GM21717 (cell line): ENCODE measurements at regions not wholly inside any gene's neighbourhood (a gene's known extent, or its start where the extent isn't known, plus 50 kb on each side); places are given as distances from the start of the nearest gene placed in this dataset.

Experiments used
- ATAC-seq: cut with Tn5 transposase; IDR thresholded peaks from one replicate; pipeline ENCODE4 v1.9.1; 2021; ENCODE audit warnings: mild to moderate bottlenecking, moderate library complexity; ENCODE audit not compliant: unreplicated experiment

DNA sequence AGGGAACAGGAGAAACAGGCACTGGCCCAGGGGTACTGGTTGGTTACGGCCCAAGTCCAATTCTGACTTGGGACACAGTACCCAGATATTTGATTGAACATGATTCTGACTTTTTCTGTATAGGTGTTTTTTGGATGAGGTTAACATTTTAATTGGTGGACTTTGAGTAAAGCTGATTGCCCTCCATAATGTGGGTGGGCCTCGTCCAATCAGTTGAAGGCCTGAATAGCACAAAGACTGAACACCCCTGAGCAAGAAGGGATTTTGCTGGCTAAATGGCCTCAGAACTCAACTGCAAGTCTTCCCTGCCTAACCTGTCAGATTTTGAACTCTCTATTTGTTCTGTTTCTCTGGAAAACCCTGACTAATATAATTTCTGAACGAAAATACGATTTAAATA is 222.6 kb downstream of the TEX36 start:
- ATAC-seq = no peak

DNA sequence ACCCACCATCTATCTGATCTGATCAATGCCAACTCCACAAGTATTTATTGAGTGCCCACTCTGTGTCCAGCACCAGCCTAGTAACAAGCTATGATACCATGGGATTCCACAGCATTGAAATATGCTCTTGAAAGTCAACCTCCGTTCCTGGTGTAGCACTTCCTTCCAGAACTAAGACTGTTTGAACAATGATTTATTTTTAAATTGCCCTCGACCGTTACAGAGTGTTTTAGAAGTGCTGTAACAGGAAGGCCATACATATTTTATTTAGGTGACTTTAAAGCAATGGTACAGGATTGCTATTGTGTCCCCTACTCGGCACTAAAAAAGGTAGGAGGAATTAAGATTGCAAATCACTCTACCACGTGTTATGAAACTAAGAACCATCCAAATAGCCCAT is 225.6 kb downstream of the TEX36 start:
- ATAC-seq = no peak

DNA sequence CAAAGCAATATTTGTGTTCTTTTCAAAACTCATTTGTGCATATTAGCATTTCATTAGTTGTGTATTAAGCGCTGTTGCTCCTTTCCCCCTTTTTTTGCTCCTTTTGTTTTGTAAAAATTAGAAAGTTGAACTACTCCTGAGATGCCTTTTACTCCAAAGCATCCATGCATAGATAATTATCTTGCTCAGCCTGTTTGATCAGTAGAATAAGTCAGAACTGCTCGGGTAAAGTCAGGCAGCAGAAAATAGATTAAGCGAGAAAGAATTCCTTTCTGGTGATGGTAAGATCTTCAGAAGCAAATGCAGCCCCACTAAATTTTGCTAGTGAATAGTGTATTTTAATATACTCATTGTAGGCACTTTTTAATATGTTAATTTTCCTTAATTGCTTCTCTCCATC is 227.1 kb downstream of the TEX36 start:
- ATAC-seq = no peak

DNA sequence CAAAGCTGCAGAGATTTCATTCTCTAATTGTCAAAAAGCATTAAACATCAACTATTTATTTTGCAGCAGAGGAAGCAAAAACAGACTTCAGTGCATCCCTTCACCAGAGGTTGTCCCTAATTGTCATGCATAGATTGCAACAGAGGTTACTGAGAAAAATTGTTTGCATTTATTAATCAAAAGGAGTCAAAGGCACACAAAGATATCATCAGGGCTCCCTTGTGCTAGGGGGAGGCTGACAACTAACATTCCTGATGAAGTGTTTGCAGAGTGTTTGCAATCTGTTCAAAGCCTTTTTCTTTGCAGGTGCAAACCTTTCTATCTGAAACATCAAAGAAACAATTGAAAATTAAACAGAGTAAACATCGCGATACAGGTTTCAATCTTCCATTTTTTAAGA is 227.5 kb downstream of the TEX36 start:
- no peak for ATAC-seq

DNA sequence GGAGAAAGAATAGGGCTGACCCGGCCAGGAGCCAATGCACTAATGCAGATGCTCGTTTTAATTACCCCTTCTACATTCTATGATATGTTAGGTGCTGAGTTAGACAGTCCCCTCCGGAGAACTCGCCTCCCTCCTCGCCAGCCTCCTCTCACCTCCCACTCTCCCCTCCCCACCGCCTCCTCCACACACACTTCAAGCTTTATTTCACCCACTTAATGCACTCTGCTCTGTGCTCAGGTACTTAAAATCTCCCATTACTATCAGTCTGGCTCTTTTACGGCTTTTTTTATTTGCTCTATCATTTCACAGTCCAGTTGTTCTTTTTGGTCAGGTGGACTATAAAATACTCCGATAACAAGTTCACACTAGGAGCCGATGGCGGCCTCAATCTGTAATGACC is 231.6 kb downstream of the TEX36 start:
- ATAC-seq = no peak

DNA sequence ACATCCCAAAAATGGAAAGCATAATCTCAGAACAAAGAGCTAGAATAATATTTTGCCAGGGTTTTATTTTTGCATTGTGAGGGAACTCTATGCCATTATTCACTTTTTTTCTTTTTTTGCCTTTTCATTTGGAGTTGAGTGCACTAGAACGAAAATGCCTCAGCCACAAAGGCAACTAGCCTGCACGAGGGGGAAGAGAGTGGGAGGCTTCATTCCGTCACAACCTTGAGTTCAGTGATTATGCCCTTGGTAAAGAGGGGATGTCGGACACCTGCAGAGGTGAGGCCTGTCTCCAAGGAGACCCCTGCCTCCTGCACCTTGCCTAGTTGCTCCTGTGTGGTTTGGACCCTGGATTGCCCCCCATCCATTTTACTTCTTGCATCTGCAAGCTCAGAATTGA is 232.7 kb downstream of the TEX36 start:
- ATAC-seq = no peak

DNA sequence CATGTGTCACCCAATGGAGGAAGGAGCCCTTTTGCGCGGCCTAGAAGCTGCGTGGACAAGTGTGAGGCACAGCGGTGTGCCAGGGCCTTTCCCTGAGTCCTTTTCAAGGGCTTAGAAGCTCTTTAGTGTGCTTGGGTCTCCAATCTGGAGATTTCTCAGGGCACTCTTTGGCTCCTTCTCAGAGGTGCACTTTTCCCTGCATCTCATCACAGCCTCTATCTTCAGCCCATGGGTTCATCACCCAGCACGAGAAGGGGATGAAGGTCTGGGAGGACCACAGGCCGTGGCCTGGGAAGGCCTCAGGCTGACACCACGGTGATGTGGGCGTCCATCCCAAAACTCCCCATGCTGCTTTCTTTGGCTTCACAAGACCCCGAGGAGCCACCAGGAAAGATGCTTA is 233.4 kb downstream of the TEX36 start:
- no peak for ATAC-seq

DNA sequence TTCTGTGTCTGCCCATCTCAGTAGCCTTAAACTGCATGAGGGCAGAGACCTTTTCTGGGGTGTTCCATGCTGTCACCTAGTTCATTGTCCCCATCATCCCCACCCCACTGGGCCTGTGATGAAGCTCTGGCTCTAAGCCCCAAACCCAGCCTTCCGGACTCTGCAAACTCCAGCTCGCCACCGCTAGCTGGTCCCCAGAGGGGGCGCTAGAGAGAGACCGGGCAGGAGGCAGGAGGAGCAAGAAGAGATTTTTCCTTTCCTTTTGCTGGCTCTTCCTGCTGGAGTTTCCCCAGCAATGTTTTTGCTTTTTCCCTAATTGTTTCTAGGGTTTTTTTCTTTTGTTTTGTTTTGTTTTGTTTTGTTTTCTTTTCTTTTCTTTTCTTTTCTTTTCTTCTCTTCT is 234.4 kb downstream of the TEX36 start:
- ATAC-seq = no peak

DNA sequence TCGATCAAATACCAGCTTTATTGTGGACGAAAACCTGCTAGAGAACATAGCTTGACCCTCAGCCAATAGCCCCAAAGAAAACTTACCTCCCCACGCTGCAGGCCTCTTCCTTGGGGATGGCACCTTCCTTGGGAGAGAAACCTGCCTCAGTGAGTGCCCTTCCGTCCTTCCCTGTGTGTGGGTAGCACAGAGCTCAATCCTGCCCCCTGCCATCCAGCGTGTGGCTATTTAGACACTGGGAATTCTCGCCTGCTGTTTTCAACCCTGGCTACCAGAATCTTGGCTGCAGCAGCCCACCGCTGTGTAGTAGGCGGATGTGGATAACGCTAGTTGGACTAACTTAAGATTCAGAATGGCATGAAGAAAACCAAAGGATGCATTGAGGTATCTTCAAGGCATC is 238.2 kb downstream of the TEX36 start:
- ATAC-seq = no peak

DNA sequence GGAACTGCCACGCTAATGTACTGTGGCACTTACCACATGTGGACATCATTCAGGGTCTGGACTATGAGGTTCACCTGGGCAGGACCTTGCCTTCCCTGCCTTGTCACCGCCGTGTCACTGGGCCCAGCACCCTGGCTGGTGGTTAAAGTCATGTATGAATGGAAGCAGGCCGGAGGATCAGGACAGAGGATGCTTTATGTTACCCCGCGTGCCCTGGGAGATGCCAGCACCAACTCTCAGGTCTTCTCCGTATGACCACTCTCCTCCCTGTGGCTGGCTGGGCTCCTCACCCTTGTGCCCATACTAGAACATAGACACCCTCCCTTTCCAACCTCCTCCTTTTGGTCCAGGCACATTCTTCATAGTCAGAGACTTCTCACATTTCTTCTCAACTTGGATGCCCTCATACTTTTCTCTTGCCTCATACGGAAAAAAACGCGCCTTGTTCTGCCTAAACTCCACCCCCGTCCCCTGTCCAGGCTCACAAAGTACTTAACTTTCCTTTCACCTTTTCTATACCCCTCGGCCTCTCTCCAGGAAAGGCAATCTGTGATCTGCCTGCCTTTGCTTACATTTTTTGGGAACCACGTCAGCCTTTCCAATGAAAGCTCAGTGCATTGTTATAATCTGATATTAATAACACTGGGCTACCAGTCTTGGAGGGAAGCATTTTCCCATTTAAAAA is 240.0 kb downstream of the TEX36 start:
- ATAC-seq = no peak

DNA sequence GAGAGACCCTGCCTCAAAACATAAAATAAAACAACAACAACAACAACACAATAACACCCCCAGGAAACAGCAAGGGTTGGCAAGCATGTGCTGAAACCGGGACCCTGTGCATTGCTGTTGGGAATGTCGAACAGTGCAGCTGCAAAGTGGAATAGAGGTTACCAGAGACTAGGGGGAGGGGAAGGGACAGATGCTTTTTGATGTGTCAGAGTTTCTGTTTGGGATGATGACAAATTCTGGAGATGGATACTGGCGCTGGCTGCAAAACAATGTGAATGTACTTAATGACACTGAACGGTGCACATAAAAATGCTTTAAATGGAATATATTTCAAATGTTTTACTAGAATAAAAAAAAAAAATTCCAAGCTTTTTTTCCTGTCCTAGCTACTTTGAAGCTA is 241.8 kb downstream of the TEX36 start:
- ATAC-seq = no peak

DNA sequence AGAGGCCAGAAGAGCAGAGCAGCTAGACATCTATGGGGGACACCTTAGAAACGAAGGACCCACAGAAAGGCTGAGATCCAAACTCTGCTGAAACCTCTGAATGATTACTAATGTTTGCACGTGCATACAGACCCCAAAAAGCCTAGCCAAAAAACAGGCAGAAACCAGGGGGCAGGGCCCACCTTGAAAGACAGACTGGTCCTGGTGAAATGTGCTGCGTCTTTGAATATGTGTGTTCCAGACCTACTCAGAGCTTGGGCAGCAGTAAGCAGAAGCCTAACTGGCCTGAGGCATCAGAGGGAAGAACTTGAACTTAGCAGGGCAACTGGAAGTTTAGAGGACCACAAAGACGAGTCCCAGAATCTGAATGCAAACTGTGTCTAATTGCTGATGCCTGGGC is 251.8 kb downstream of the TEX36 start:
- no peak for ATAC-seq

DNA sequence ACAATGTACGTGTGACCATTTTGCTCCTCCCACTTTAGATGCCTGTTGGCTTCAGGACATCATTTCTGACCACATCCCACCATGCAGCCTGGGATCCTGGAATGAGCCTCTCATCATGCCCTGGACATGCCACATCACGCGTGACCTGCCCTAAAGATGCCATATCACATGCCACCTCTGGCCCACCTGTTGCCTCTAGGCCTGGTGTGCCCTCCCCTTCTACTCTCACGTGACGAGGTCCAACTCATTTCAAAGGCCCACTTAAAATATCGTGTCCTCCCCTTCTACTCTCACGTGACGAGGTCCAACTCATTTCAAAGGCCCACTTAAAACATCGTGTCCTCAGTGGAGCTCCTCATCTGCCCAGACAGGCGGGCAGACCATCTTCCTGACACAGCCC is 254.9 kb downstream of the TEX36 start:
- no peak for ATAC-seq

DNA sequence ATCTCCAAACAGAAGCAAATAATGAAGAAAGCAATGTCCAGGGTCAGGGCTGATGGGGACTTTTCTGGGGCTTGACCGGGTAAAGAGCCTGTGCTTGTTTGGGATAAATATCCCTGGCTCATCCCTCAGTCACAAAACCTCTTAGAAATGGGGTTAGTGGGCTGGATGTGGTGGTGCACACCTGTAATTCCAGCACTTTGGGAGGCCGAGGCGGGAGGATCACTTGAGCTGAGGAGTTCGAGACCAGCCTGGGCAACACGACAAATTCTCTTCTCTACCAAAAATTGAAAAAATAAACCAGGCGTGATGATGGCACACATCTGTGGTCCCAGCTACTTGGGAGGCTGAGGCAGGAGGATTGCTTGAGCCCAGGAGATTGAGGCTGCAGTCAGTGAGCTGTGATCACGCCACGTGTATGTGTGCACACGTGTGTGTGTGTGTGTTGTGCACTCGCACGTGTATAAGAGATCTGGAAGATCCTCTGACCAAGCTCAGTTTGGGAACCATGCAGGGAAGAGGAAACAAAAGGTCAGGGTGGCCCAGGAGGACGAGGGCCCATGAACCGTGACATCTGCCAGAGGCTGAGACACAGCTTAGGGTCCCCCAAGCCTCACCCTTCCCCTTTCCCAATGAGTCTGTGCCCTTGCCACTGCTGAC is 258.6 kb downstream of the TEX36 start:
- no peak for ATAC-seq

DNA sequence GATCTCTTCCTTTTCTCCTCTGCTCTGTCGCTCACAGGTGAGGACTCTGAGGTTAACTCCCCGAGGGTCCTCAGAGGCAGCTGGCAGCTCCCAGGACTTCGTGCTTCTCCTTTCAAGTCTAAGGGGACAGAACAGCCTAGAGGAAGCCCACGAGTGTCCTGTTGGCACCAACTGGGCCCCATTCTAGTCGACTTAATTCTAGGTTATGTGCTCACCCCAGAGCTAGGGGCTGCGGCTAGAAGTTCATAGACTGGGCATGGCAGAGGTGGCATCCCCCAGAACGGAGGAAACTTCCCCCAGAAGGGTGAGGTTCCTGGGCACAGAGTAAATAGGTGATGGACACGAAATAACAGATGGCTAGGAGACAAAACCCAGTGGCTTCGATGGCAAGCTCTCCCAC is 259.4 kb downstream of the TEX36 start:
- ATAC-seq = no peak

DNA sequence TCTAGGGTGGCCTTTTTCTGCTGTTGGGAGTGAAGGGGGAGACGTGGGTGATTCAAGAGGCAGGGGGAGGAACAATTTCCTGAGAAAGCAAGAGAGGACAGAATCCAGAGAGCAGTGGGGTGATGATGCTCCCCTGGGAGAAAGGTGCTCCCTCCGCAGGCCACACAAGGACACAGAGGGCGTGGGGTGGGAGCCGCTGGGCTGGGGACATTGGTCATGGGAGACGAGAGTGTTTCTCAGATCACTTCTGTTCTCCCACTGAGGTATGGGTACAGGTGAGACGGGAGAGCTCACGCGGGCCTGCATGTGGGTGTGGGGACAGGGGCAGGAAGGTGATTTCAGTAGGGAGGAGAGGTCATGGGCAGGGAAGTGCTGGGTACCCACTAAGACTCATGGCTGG is 259.5 kb upstream of the CTBP2 start:
- no peak for ATAC-seq

DNA sequence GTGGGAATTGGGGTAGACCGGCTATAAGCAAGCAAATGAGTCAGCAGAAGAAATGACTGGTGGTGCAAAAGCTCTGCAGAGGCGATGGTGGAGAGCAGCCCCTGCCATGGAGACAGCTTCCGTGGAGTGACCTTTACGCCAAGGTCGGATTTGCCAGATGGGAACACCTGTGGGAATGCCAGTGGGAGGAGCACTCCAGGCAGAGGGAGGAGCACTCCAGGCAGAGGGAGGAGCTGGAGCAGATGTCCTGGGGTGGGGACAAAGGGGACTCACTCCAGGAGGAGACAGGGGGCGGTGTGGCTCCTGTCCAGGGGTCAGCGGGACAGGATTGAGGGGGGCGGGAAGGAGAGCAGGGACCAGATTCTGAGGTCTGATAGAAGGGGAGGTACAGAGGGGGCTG is 258.8 kb upstream of the CTBP2 start:
- ATAC-seq = no peak

DNA sequence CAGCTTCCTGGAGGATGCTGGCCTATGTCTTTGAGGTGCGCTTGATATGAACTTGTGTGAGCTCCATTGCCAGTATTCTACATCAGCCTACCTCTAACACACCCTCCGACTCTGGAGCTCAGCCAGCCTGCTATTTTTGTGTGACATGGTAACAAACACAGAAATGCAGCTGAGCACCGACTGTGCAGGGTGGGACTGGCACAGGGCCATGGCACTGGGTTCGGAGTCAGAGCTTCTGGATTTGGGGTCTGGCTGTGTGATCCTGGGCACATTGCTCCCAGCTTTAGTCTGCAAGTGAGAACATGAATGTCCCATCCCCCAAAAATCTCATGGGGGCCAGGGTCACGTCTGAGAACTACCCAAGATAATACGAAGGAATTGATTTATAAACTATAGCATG is 257.2 kb upstream of the CTBP2 start:
- ATAC-seq = no peak

DNA sequence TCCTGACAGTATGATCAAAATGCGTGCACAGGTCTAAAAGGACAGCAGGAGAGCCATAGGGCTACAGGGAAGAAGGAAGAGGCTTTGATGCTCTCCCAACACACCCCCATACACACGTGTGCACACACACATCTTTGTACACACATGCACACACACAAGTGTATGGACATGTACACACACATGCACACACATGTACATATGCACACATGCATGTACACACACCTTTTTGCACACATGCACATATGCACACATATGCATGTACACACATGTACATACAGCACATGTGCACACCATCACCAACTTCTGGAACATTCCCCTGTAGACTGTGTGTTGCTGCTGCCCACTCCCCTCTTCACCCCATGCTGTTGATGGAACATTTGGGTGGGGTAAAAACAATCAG is 255.6 kb upstream of the CTBP2 start:
- no peak for ATAC-seq

DNA sequence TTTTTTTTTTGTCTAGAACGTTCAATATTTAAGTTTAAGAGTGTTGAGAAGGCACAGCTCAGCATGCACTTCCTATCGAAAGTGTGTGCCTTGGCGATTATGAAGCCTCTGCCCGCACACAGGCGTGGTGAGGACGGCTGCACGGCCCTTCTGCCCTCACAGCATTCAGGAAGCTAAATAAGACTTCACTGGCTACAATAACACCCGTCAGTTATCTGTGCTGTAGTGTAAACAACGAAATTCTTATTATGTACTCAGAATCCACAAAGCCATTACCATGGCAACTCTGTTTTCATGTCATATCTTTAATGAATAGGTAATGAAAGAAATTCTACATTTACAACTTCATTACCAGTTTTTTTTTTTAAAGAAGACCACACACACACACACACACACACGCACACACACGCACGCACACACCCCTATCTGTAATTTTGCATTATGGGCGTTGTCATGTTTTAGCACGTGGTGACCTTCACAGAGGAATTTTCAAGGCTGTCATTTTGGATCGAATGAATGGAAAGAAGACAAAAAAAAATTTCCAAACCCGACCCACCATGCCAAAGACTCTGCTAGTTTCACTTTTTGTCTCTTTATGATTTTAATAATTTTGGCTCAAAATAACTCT is 254.8 kb upstream of the CTBP2 start:
- ATAC-seq = no peak

DNA sequence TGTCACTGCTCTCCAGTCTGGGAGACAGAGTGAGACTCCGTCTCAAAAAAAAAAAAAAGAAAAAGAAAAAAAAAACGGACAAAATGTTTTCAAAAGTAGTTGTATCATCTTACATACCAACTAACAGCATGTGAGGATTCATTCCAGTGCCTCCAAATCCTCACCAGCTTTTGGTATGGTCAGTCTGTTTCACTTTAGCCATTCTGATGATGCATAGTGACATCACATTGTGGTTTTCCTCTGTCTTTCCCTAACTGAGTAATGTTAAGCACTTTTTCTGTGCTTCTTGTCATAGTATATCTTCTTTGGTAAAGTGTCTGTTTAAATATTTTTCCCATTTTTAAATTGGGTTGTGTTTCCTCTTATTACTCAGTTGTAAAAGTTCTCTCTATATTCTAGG is 251.4 kb upstream of the CTBP2 start:
- no peak for ATAC-seq

DNA sequence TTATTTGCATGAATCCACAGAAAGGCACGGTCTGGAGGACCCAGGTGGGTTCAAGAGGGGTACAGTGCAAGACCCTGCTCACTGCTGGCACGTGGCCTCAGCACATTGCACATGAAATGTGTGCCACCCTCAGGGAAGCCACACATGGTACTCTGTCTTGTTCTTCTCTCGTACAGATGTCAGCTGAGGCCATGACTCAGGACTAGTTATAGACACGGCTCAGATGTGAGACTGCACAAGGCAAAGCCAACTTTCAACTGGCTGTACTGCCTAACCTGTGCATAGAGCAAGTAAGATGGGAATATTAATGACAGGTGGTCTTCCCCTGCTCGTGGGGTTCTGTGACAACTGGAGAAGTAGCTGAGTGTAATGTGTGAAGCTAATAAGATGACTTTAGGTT is 249.4 kb upstream of the CTBP2 start:
- no peak for ATAC-seq

DNA sequence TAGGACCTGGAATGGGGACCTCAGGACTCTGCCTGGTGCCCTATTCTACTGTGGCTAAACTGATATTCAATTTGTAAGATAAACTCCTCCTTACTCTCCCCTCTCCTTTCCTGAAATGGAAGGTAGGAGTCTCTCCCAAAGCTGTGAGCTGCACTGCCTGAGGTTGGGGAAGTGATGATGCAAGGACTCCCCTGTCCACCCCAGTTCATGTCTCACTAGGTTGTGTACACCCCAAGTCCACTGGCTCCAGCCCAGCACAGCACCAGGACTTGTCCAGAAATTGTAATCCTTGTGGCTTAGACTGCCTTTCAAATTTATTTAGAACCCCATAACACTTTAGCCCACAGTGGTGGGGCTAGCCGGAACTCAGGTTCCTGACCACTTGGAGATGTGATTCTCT is 247.2 kb upstream of the CTBP2 start:
- no peak for ATAC-seq
